PC-3 (cell line): ENCODE measurements at regions not wholly inside any gene's neighbourhood (a gene's known extent, or its start where the extent isn't known, plus 50 kb on each side); places are given as distances from the start of the nearest gene placed in this dataset.

ENCODE experiments used
- ATAC-seq: fragments of 200-7000 bp; cut with Tn5 transposase; 2 replicates; pipeline ENCODE4 v1.9.1; 2020; ENCODE audit warnings: mild to moderate bottlenecking, moderate library complexity
- BruUV-seq: library from RNA; stranded (reverse); fragments of 400-500 nt; replicated peaks from 2 replicates; lab custom pipeline; 2021; lab: Mats Ljungman, UMichigan
- CTCF ChIA-PET: fragments of 300-600 bp; sonication (Branson Sonifier 250); formaldehyde crosslinking; loops from one replicate; lab custom pipeline; 2022; ENCODE audit warnings: antibody characterized with exemption; lab: Charles Lee
- POLR2A ChIA-PET: fragments of 300-600 bp; sonication (Branson Sonifier 250); formaldehyde crosslinking; loops from one replicate; lab custom pipeline; 2022; ENCODE audit warnings: antibody characterized with exemption; ENCODE audit not compliant: unreplicated experiment; lab: Charles Lee
- DNase-seq: peaks from one replicate; pipeline ENCODE4 v3.0.0-alpha.2; 2015
- H2AFZ ChIP-seq: fragments of 300-600 bp; sonication (generic); 2 replicates; pipeline ENCODE4 v1.6.0; 2016; ENCODE audit warnings: antibody characterized with exemption, low read length
- H3F3A ChIP-seq: fragments of 300-600 bp; sonication (generic); one replicate; pipeline ENCODE4 v1.6.0; 2017; ENCODE audit warnings: antibody characterized with exemption, low read length, control low read depth, mild to moderate bottlenecking; ENCODE audit not compliant: unreplicated experiment
- H3K27ac ChIP-seq: fragments of 300-600 bp; sonication (generic); 2 replicates; pipeline ENCODE4 v1.5.1; 2016; ENCODE audit warnings: mild to moderate bottlenecking, low read length
- H3K27me3 ChIP-seq: fragments of 300-600 bp; sonication (generic); 2 replicates; pipeline ENCODE4 v1.6.1; 2016; ENCODE audit warnings: low read length, mixed read lengths
- H3K36me3 ChIP-seq: fragments of 300-600 bp; sonication (generic); 2 replicates; pipeline ENCODE4 v1.6.1; 2016; ENCODE audit warnings: low read depth, mixed run types, low read length, mixed read lengths
- H3K4me1 ChIP-seq: fragments of 300-600 bp; sonication (generic); 2 replicates; pipeline ENCODE4 v1.5.1; 2016; ENCODE audit warnings: low read length; ENCODE audit not compliant: insufficient read depth
- H3K4me2 ChIP-seq: fragments of 300-600 bp; sonication (generic); 2 replicates; pipeline ENCODE4 v1.6.0; 2016; ENCODE audit warnings: low read length
- H3K4me3 ChIP-seq: fragments of 300-600 bp; sonication (generic); 2 replicates; pipeline ENCODE4 v1.5.1; 2016; ENCODE audit warnings: mild to moderate bottlenecking, low read length, mixed read lengths
- H3K79me2 ChIP-seq: fragments of 300-600 bp; sonication (generic); 2 replicates; pipeline ENCODE4 v1.6.1; 2017; ENCODE audit warnings: low read length, mixed read lengths
- H3K9ac ChIP-seq: fragments of 300-600 bp; sonication (generic); 2 replicates; pipeline ENCODE4 v1.6.0; 2016; ENCODE audit warnings: mild to moderate bottlenecking, low read length
- H3K9me2 ChIP-seq: fragments of 300-600 bp; sonication (generic); replicated peaks from 2 replicates; pipeline ENCODE4 v1.6.1; 2016; ENCODE audit warnings: mixed run types, low read length, mixed read lengths
- H3K9me3 ChIP-seq: fragments of 300-600 bp; sonication (generic); 2 replicates; pipeline ENCODE4 v1.6.1; 2016; ENCODE audit warnings: low read length, mixed read lengths
- H4K20me1 ChIP-seq: fragments of 300-600 bp; sonication (generic); 2 replicates; pipeline ENCODE4 v1.6.1; 2016; ENCODE audit warnings: low read length, mixed read lengths
- CTCF ChIP-seq: fragments of 300-600 bp; sonication (generic); conservative IDR thresholded peaks from 2 replicates; pipeline ENCODE4 v1.5.1; 2017; ENCODE audit warnings: antibody characterized with exemption, low read depth, mild to moderate bottlenecking, low read length
- EZH2 ChIP-seq: fragments of 300-600 bp; sonication (generic); IDR thresholded peaks from one replicate; pipeline ENCODE4 v1.6.1; 2017; ENCODE audit warnings: antibody characterized with exemption, mild to moderate bottlenecking, low read length; ENCODE audit not compliant: unreplicated experiment
- EZH2phosphoT487 ChIP-seq: fragments of 300-600 bp; sonication (generic); IDR thresholded peaks from 2 replicates; pipeline ENCODE4 v1.6.1; 2018; ENCODE audit warnings: mild to moderate bottlenecking, antibody characterized with exemption, low read length, borderline replicate concordance
- intact Hi-C: fragments of 100-400 bp; cut with micrococcal nuclease; formaldehyde crosslinking; loops from 2 replicates; pipeline ENCODE4 v1.9.0; 2023

- DNase-seq (no peak), ATAC-seq (no peak)
- no TSS peak for BruUV-seq
- intact Hi-C loops: no loop called here
- no peak for TF ChIP-seq EZH2phosphoT487
- TF ChIP-seq CTCF: no peak
- TF ChIP-seq EZH2: no peak
- no peaks in the 10 kb centered on the region for H3K27me3 ChIP-seq
- no peaks in the 10 kb centered on the region for H3F3A ChIP-seq
- H3K9me3 ChIP-seq: no peaks in the 10 kb centered on the region
- no peaks in the 10 kb centered on the region for H4K20me1 ChIP-seq
- ChIA-PET POLR2A (no interaction called here), CTCF (no interaction called here)
- H3K4me3 ChIP-seq: no peak overlapping the region
- H3K27ac ChIP-seq: no peak overlapping the region
- peaks cover 7% of the 10 kb centered on the region; the same call in 1 of the 2 replicates for H3K4me1 ChIP-seq
- no peak overlapping the region for H3K4me2 ChIP-seq
- no peaks in the 10 kb centered on the region for H3K36me3 ChIP-seq
- no peaks in the 10 kb centered on the region for H3K79me2 ChIP-seq
- H3K9ac ChIP-seq: no peak overlapping the region
- H3K9me2 ChIP-seq: no peaks in the 10 kb centered on the region
- H2AFZ ChIP-seq: no peak overlapping the region
Measured at GRCh38 chr3:144585953-144586352, 614.3 kb downstream of the DIPK2A start.

- H3K79me2 ChIP-seq: no peaks in the 10 kb centered on the region
- ATAC-seq (no peak), DNase-seq (no peak)
- no peaks in the 10 kb centered on the region for H4K20me1 ChIP-seq
- H3K4me1 ChIP-seq: peaks cover 9% of the 10 kb centered on the region; the same call in 1 of the 2 replicates
- intact Hi-C loops: no loop called here
- ChIA-PET POLR2A (no interaction called here), CTCF (no interaction called here)
- no peaks in the 10 kb centered on the region for H3K27me3 ChIP-seq
- BruUV-seq: no TSS peak
- H3K4me2 ChIP-seq: no peak overlapping the region
- TF ChIP-seq CTCF (no peak), EZH2 (no peak), EZH2phosphoT487 (no peak)
- no peak overlapping the region for H3K4me3 ChIP-seq
- H3K27ac ChIP-seq: no peak overlapping the region
- no peaks in the 10 kb centered on the region for H3K9me2 ChIP-seq
- no peaks in the 10 kb centered on the region for H3F3A ChIP-seq
- no peak overlapping the region for H2AFZ ChIP-seq
- H3K9ac ChIP-seq: no peak overlapping the region
- no peaks in the 10 kb centered on the region for H3K36me3 ChIP-seq
- H3K9me3 ChIP-seq: no peaks in the 10 kb centered on the region
Measured at GRCh38 chr3:144586382-144586781, 614.8 kb downstream of the DIPK2A start.

GRCh38 chr3:144590854-144591253 is 619.2 kb downstream of the DIPK2A start:
- intact Hi-C loops: no loop called here
- Histone ChIP-seq H3K4me3 (peak overlapping the region; percentile 31; the same call in 1 of the 2 replicates), H4K20me1 (no peaks in the 10 kb centered on the region), H3K79me2 (no peaks in the 10 kb centered on the region), H3K27me3 (no peaks in the 10 kb centered on the region), H3K36me3 (no peaks in the 10 kb centered on the region), H3K4me1 (peaks cover 9% of the 10 kb centered on the region; the same call in 1 of the 2 replicates), H2AFZ (peak overlapping the region; percentile 16), H3K27ac (peak overlapping the region; percentile 49), H3K9me2 (no peaks in the 10 kb centered on the region), H3F3A (no peaks in the 10 kb centered on the region), H3K9me3 (no peaks in the 10 kb centered on the region), H3K9ac (no peak overlapping the region), H3K4me2 (peak overlapping the region; percentile 64)
- POLR2A ChIA-PET: no interaction called here
- BruUV-seq: no TSS peak
- no peak for TF ChIP-seq EZH2
- no peak for TF ChIP-seq EZH2phosphoT487
- no peak for TF ChIP-seq CTCF
- ATAC-seq (peak; percentile 76), DNase-seq (peak; percentile 62)
- CTCF ChIA-PET: interaction anchor here (0.7 kb wide), 1 partner anchor 229 kb away, joined by 4 read pairs; no protein-coding TSS in a partner anchor
